ENCODE measurements at regions not wholly inside any gene's neighbourhood (a gene's known extent, or its start where the extent isn't known, plus 50 kb on each side); places are given as distances from the start of the nearest gene placed in this dataset.
"Not testable (repeated sequence)": the region's sequence is repeated elsewhere in the genome, so short reads cannot be mapped to it uniquely, and the experiment has no call there.

DNA sequence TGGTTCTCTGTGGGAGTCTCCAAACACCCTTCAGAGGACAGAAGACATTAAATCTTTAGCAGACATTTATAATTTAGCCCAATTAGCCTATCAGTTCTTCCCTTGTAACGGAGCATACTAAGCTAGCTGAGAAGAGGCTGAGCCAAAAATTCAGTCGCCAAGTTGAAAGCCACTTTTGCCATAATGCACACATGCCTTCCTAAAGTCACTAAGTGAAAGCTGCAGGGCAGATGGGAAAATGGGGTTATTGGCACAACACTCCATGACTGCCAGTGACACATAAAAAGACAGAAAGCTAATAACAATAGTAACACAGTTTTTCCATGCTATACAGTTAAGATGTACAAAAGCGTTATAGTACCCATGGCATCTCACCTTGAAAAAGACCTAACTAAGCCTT lies 176.2 kb downstream of the DIRAS2 start:
- no peak for ATAC-seq

DNA sequence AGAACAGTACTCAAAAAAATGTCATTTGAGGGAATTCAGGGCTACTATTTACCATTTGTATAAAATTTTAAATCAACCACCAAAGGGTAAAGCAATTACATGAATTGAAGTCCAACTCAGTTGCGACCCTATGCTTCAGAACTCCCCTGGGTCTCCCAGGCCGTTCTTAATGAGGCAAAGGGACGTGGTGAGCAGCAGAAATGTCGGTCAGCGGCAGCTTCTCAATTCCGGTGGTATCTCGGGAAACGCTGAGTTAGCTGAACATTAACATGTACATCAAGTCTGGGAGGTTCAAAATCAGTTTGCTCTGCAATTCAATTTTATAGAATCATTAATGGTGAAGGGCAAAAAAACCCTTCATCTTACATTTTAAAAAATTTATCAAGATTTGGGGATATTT lies 173.2 kb downstream of the DIRAS2 start:
- H3K4me3 Mint-ChIP-seq, result no peak overlapping the region
- ATAC-seq, result no peak
- no peak for DNase-seq
- no peaks in the 10 kb centered on the region for H3K9me3 ChIP-seq (ENCODE audit: control insufficient read depth, low read length, poor library complexity, severe bottlenecking)
- no peak overlapping the region for H3K27ac Mint-ChIP-seq
- H3K27me3 Mint-ChIP-seq, result peaks cover 18% of the 10 kb centered on the region
- H3K36me3 Mint-ChIP-seq (ENCODE audit: low read depth), result no peaks in the 10 kb centered on the region
- no peaks in the 10 kb centered on the region for H3K4me1 Mint-ChIP-seq

More for the DNA sequence above, 176.2 kb downstream of the DIRAS2 start:
- DNase-seq, result no peak
- no peak overlapping the region for H3K27ac Mint-ChIP-seq
- H3K9me3 ChIP-seq (ENCODE audit: control insufficient read depth, low read length, poor library complexity, severe bottlenecking), result no peaks in the 10 kb centered on the region
- peaks cover 17% of the 10 kb centered on the region for H3K27me3 Mint-ChIP-seq
- no peaks in the 10 kb centered on the region for H3K36me3 Mint-ChIP-seq (ENCODE audit: low read depth)
- H3K4me3 Mint-ChIP-seq, result no peak overlapping the region
- H3K4me1 Mint-ChIP-seq, result no peaks in the 10 kb centered on the region

DNA sequence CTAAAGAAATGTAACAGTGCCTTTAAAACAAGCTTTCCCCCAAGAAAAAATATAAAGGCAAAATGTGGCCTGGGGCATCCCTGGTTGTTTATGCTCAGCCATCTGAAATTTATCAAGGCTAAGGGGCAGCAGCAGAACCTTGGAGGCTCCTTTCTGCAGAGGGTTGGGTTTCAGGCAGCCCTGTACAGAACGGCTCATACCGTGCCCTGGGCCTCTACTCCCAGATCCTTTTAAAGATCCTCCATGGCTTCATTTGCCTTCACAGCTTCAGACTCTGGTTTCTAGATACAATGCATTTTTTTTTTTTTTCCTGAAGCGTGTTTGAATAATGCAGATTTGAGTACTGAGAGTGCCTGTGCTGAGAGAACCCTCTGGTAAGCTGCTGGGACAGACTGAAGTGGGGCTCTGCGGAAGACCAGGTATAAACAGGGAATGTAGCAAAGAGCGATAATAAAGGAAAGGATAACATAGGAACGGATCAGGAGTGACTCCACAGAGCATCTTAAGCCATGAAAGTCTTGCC lies 172.7 kb downstream of the DIRAS2 start:
- ATAC-seq, result no peak
- H3K27ac Mint-ChIP-seq, result no peak overlapping the region
- no peaks in the 10 kb centered on the region for H3K36me3 Mint-ChIP-seq (ENCODE audit: low read depth)

DNA sequence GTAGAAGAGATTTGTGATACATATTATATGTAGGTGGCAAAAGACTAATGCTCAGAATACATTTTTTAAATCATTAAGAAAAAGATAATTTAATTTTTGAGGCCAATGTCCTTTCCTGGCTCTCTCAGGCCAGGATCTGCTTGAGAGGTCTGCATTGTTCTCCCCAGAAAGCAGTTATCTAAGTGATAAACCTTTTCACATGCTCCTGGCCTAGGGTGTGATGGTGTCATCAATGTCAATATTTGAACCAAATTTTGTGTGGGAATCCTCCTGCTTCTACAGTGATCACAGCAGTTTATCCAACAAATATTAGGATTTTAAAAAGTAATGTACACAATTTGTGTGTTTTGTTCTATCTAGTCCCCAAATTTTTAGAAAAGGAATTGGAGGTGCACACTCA lies 166.6 kb downstream of the DIRAS2 start:
- no peaks in the 10 kb centered on the region for H3K4me1 Mint-ChIP-seq
- DNase-seq, result no peak
- H3K36me3 Mint-ChIP-seq (ENCODE audit: low read depth), result no peaks in the 10 kb centered on the region
- no peaks in the 10 kb centered on the region for H3K9me3 ChIP-seq (ENCODE audit: control insufficient read depth, low read length, poor library complexity, severe bottlenecking)
- no peak overlapping the region for H3K27ac Mint-ChIP-seq
- no peak for ATAC-seq
- peaks cover 37% of the 10 kb centered on the region for H3K27me3 Mint-ChIP-seq
- H3K4me3 Mint-ChIP-seq, result no peak overlapping the region

More for the DNA sequence above, 172.7 kb downstream of the DIRAS2 start:
- Mint-ChIP-seq H3K4me3 (no peak overlapping the region), H3K4me1 (no peaks in the 10 kb centered on the region), H3K27me3 (peaks cover 18% of the 10 kb centered on the region)
- DNase-seq, result no peak
- H3K9me3 ChIP-seq (ENCODE audit: control insufficient read depth, low read length, poor library complexity, severe bottlenecking), result no peaks in the 10 kb centered on the region

DNA sequence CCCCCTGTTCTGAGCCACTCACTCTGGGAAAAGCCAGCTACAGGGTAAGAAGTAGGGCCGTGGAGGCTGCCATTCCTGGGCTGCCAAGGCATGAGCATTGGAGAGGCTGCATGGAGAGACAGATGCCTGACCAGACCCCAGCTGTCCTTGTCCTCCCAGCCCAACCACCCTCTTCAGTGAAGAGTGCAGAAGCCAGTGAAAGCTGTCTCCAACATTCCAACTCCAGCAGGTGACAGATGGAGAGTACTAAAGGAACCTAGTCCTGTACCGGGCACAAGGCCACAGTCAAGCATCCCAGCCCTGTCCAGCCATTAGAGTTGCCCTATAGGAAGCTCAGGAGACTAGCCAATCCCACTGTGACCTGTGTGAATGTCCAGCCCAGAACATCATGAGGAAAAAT lies 165.1 kb downstream of the DIRAS2 start:
- ATAC-seq, result no peak
- Mint-ChIP-seq H3K27me3 (peaks cover 32% of the 10 kb centered on the region), H3K27ac (no peak overlapping the region), H3K36me3 (ENCODE audit: low read depth) (no peaks in the 10 kb centered on the region), H3K4me1 (no peaks in the 10 kb centered on the region), H3K4me3 (no peak overlapping the region)
- DNase-seq, result no peak
- H3K9me3 ChIP-seq (ENCODE audit: control insufficient read depth, low read length, poor library complexity, severe bottlenecking), result no peaks in the 10 kb centered on the region

DNA sequence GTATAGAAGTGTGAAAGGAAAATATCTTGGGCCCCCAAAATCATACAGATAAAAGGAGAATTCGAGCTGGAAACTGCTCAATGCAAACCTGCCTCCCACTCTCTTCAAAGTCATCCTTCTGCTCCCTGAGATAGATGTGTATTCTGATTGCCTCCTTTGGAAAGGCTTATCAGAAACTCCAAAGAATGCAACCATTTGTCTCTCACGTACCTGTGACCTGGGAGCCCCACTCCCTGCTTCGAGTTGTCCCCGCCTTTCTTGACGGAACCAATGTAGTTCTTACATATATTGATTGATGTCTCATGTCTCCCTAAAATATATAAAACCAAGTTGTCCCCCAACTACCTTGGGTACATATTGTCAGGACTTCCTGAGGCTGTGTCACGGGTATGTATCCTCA lies 163.8 kb downstream of the DIRAS2 start:
- H3K9me3 ChIP-seq (ENCODE audit: control insufficient read depth, low read length, poor library complexity, severe bottlenecking), result no peaks in the 10 kb centered on the region
- H3K27ac Mint-ChIP-seq, result no peak overlapping the region

DNA sequence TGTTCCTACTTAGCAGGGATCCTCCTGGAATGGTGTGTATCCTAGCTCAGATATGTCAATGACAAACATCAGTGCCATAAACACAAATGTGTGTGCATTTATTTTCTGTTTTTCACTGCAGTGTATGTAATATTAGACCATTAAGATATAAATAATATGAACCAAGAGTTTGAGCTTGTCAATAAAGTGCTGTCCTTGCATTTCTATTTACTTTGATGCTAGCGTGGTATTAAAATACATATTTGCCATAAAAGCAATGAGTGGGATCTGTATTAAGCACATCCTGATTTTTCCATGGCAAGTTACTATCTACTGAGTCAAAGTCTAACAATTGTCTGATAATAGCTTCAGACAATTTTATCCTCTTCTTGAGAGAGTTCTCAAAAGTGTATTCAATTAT lies 157.6 kb downstream of the DIRAS2 start:
- H3K9me3 ChIP-seq (ENCODE audit: control insufficient read depth, low read length, poor library complexity, severe bottlenecking), result no peaks in the 10 kb centered on the region
- no peak overlapping the region for H3K4me3 Mint-ChIP-seq
- peaks cover 28% of the 10 kb centered on the region for H3K27me3 Mint-ChIP-seq
- H3K36me3 Mint-ChIP-seq (ENCODE audit: low read depth), result no peaks in the 10 kb centered on the region
- no peaks in the 10 kb centered on the region for H3K4me1 Mint-ChIP-seq
- ATAC-seq (no peak), DNase-seq (no peak)
- H3K27ac Mint-ChIP-seq, result no peak overlapping the region

More for the DNA sequence above, 163.8 kb downstream of the DIRAS2 start:
- no peak overlapping the region for H3K4me3 Mint-ChIP-seq
- H3K27me3 Mint-ChIP-seq, result peaks cover 41% of the 10 kb centered on the region
- H3K4me1 Mint-ChIP-seq, result no peaks in the 10 kb centered on the region
- H3K36me3 Mint-ChIP-seq (ENCODE audit: low read depth), result no peaks in the 10 kb centered on the region
- DNase-seq (no peak), ATAC-seq (no peak)

DNA sequence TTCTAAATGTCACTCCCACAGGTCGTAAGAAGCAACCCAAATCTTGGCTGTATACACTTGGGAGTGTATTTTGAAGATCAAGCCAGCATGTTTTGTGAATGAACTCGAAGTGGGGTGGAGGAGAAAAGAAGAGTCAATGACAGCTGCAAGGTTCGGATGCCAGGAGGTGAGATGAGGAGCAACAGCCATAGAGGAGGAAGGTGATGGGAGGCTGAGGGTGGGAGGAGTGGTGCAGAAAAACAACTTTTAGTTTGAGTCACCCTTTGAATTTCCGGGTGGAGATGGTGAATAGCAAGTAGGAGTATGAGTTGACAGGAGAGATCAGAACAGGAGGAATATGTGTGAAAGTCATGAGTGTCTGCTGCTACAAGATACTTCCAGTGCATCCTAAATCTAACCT lies 153.6 kb downstream of the DIRAS2 start:
- Mint-ChIP-seq H3K27ac (no peak overlapping the region), H3K27me3 (peaks cover 11% of the 10 kb centered on the region), H3K4me3 (no peak overlapping the region), H3K36me3 (ENCODE audit: low read depth) (no peaks in the 10 kb centered on the region), H3K4me1 (no peaks in the 10 kb centered on the region)
- H3K9me3 ChIP-seq (ENCODE audit: control insufficient read depth, low read length, poor library complexity, severe bottlenecking), result peaks cover 3% of the 10 kb centered on the region
- no peak for DNase-seq
- ATAC-seq, result no peak

DNA sequence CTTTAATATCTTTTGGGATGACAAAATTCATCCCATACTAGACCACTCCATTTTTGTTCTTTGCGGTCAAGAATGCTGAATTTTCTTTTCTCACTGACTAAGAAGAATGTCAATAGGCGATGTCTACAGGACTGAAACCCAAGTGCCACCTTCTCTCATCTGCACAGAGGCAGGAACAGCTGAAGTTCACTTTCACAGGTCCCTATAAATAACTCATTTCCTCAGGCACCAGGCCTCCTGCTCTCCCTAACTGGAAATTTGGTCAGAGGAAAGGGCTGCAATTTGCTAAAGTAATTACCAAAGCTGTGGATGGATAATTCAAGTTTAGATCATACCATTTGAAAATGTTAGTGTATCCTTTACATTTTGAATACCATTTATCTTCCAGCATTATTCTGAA lies 142.9 kb downstream of the DIRAS2 start:
- no peak for ATAC-seq
- Mint-ChIP-seq H3K4me1 (no peaks in the 10 kb centered on the region), H3K27ac (no peak overlapping the region), H3K4me3 (no peak overlapping the region), H3K36me3 (ENCODE audit: low read depth) (no peaks in the 10 kb centered on the region), H3K27me3 (peaks cover 13% of the 10 kb centered on the region)
- no peaks in the 10 kb centered on the region for H3K9me3 ChIP-seq (ENCODE audit: control insufficient read depth, low read length, poor library complexity, severe bottlenecking)
- no peak for DNase-seq

DNA sequence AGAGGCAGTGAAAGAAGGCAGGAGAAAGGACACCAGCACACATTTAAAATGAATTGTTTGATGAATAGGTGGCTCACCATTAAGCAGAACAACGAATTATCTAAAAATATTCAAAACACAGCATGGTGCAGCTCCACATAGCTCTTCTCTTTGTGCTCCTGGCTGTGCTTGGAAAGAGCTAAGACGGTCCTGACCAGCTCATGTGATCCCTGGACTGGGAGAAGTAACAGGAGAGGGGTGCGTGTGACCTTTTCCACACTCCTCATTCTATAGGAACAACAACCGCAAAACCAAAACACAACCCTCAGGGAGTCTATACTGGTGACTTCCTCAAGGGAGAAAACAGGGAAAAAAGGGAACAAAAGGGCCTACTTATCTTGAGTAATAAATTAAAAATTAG lies 140.5 kb downstream of the DIRAS2 start:
- DNase-seq (no peak), ATAC-seq (no peak)
- Mint-ChIP-seq H3K4me1 (no peaks in the 10 kb centered on the region), H3K27me3 (peaks cover 7% of the 10 kb centered on the region), H3K36me3 (ENCODE audit: low read depth) (no peaks in the 10 kb centered on the region), H3K27ac (no peak overlapping the region), H3K4me3 (no peak overlapping the region)
- H3K9me3 ChIP-seq (ENCODE audit: control insufficient read depth, low read length, poor library complexity, severe bottlenecking), result no peaks in the 10 kb centered on the region

DNA sequence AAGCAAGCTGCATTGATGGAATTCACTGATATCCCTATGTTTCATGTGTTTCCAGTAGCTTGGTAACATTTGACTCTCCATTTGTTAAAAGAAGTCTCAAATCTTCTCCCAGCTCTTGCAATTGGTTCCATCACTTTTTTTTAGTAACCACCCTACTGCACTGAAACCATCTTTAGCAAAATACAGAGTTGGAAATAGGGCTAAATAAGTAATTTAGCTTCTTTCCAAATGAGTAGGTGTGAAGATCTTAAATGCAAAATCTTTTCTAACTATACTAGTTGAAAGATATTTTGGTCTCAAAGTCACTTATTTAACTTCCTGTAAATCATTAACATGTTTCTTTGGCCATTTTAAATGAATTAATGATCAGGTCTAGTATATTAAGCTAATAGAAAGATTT lies 138.1 kb downstream of the DIRAS2 start:
- Mint-ChIP-seq H3K4me1 (peaks cover 3% of the 10 kb centered on the region), H3K36me3 (ENCODE audit: low read depth) (no peaks in the 10 kb centered on the region)

DNA sequence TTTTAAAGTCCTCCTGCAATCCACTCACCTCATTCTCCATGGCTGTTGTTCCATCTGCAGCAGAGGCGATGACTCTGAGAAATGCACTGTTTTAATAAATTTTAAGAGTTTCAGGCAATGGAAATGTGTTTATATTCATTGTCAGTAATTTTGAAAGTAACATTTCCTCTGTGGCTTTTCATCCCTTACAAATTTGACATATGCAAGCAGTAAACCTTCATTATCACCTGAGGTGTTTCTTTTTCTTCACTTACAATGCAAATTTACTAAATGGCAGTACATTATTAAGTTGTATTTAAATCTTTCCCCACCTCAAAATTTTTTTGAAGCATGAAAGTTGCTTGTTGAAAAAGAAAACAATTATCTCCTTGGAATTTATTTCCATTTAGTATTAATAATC lies 136.9 kb downstream of the DIRAS2 start:
- Mint-ChIP-seq H3K36me3 (ENCODE audit: low read depth) (no peaks in the 10 kb centered on the region), H3K27me3 (peaks cover 9% of the 10 kb centered on the region), H3K4me1 (peaks cover 5% of the 10 kb centered on the region), H3K27ac (no peak overlapping the region), H3K4me3 (no peak overlapping the region)
- H3K9me3 ChIP-seq (ENCODE audit: control insufficient read depth, low read length, poor library complexity, severe bottlenecking), result no peaks in the 10 kb centered on the region
- DNase-seq, result no peak
- ATAC-seq, result no peak

More for the DNA sequence above, 138.1 kb downstream of the DIRAS2 start:
- H3K9me3 ChIP-seq (ENCODE audit: control insufficient read depth, low read length, poor library complexity, severe bottlenecking), result no peaks in the 10 kb centered on the region
- Mint-ChIP-seq H3K4me3 (no peak overlapping the region), H3K27ac (no peak overlapping the region), H3K27me3 (peaks cover 9% of the 10 kb centered on the region)
- ATAC-seq (no peak), DNase-seq (no peak)

DNA sequence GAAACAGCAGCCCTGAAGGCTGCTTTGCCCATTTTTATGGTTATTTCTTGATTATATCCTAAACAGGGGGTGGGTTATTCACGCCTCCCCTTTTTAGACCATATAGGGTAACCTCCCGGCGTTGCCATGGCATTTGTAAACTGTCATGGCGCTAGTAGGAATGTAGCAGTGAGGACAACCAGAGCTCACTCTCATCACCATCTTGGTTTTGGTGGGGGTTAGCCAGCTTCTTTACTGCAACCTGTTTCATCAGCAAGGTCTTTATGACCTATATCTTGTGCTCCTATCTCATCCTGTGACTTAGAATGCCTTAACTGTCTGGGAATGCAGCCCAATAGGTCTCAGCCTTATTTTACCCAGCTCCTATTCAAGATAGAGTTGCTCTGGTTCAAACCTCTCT lies 136.2 kb downstream of the DIRAS2 start:
- not testable (repeated sequence) for ATAC-seq; H3K36me3 Mint-ChIP-seq (ENCODE audit: low read depth); H3K27me3 Mint-ChIP-seq; H3K9me3 ChIP-seq (ENCODE audit: control insufficient read depth, low read length, poor library complexity, severe bottlenecking); DNase-seq; H3K4me1 Mint-ChIP-seq; H3K27ac Mint-ChIP-seq; H3K4me3 Mint-ChIP-seq

DNA sequence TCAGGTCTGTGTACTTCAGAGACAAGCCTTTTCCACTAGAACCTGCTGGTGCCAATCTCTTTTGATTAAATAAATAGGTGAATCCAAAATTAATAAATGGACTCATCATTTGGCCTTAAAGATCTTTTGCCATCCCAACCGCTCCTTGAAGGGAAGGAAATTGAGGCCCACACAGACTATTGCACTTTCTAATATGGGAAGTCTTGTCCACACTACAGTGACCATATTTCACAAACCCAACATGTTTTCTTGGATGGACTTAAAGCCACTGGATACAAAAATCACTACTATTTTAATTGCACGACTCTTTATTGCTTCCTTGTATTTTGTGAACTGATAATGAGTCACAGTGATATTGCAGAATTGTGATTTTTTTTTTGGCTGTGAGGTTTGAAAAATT lies 135.0 kb downstream of the DIRAS2 start:
- ATAC-seq, result no peak
- peaks cover 5% of the 10 kb centered on the region for H3K4me1 Mint-ChIP-seq
- H3K36me3 Mint-ChIP-seq (ENCODE audit: low read depth), result no peaks in the 10 kb centered on the region
- H3K9me3 ChIP-seq (ENCODE audit: control insufficient read depth, low read length, poor library complexity, severe bottlenecking), result no peaks in the 10 kb centered on the region
- no peak overlapping the region for H3K27ac Mint-ChIP-seq
- no peak for DNase-seq
- H3K27me3 Mint-ChIP-seq, result peaks cover 4% of the 10 kb centered on the region
- no peak overlapping the region for H3K4me3 Mint-ChIP-seq
